ENCODE measurements at regions not wholly inside any gene's neighbourhood (a gene's known extent, or its start where the extent isn't known, plus 50 kb on each side); places are given as distances from the start of the nearest gene placed in this dataset.

GRCh38 chr14:87411370-87411769 is 581.6 kb downstream of the GALC start:
- Histone ChIP-seq H4K20me1 (ENCODE audit: insufficient read depth, poor library complexity, severe bottlenecking) (no peaks in the 10 kb centered on the region), H2AFZ (no peak overlapping the region), H3K4me2 (no peak overlapping the region), H3K4me3 (no peak overlapping the region), H3K4me1 (ENCODE audit: insufficient read depth) (no peaks in the 10 kb centered on the region), H3K9me3 (ENCODE audit: low read depth) (no peaks in the 10 kb centered on the region), H3K27me3 (no peaks in the 10 kb centered on the region), H3K36me3 (replicated peaks; ENCODE audit: insufficient read depth, low read depth) (no peaks in the 10 kb centered on the region), H3K9me2 (replicated peaks; ENCODE audit: insufficient read depth) (no peaks in the 10 kb centered on the region), H3K79me2 (no peaks in the 10 kb centered on the region), H3K27ac (no peak overlapping the region)
- WGBS (ENCODE audit: low lambda C conversion rate, missing lambda C conversion rate), result 54% methylated on average over 3 of the region's 3 CpGs
- no peak for DNase-seq (ENCODE audit: low spot score)
- TF ChIP-seq EZH2 (IDR thresholded peaks at IDR 0.05; ENCODE audit: borderline replicate concordance) (no peak), EZH2phosphoT487 (IDR thresholded peaks at IDR 0.05; ENCODE audit: low read depth, severe bottlenecking, unreplicated experiment) (no peak), CTCF (IDR thresholded peaks at IDR 0.05; ENCODE audit: poor library complexity) (no peak)

- no peaks in the 10 kb centered on the region for H3K79me2 ChIP-seq
- H3K36me3 ChIP-seq (replicated peaks; ENCODE audit: insufficient read depth, low read depth), result no peaks in the 10 kb centered on the region
- no peak overlapping the region for H3K4me2 ChIP-seq
- DNase-seq (ENCODE audit: low spot score), result no peak
- H3K4me3 ChIP-seq, result no peak overlapping the region
- no peak overlapping the region for H2AFZ ChIP-seq
- no peaks in the 10 kb centered on the region for H3K27me3 ChIP-seq
- no peaks in the 10 kb centered on the region for H3K4me1 ChIP-seq (ENCODE audit: insufficient read depth)
- no peak for TF ChIP-seq EZH2 (IDR thresholded peaks at IDR 0.05; ENCODE audit: borderline replicate concordance)
- TF ChIP-seq EZH2phosphoT487 (IDR thresholded peaks at IDR 0.05; ENCODE audit: low read depth, severe bottlenecking, unreplicated experiment), result no peak
- TF ChIP-seq CTCF (IDR thresholded peaks at IDR 0.05; ENCODE audit: poor library complexity), result no peak
- H3K9me3 ChIP-seq (ENCODE audit: low read depth), result no peaks in the 10 kb centered on the region
- H3K27ac ChIP-seq, result no peak overlapping the region
- no peaks in the 10 kb centered on the region for H3K9me2 ChIP-seq (replicated peaks; ENCODE audit: insufficient read depth)
- no peaks in the 10 kb centered on the region for H4K20me1 ChIP-seq (ENCODE audit: insufficient read depth, poor library complexity, severe bottlenecking)
These were observed 583.6 kb downstream of the GALC start for GRCh38 chr14:87409393-87409792.

GRCh38 chr14:87407344-87407743 is 585.6 kb downstream of the GALC start:
- WGBS (ENCODE audit: low lambda C conversion rate, missing lambda C conversion rate), result 85% methylated on average over 2 of the region's 2 CpGs
- no peak overlapping the region for H3K27ac ChIP-seq
- no peaks in the 10 kb centered on the region for H4K20me1 ChIP-seq (ENCODE audit: insufficient read depth, poor library complexity, severe bottlenecking)
- H3K79me2 ChIP-seq, result no peaks in the 10 kb centered on the region
- TF ChIP-seq EZH2phosphoT487 (IDR thresholded peaks at IDR 0.05; ENCODE audit: low read depth, severe bottlenecking, unreplicated experiment), result no peak
- no peak for TF ChIP-seq CTCF (IDR thresholded peaks at IDR 0.05; ENCODE audit: poor library complexity)
- TF ChIP-seq EZH2 (IDR thresholded peaks at IDR 0.05; ENCODE audit: borderline replicate concordance), result no peak
- no peaks in the 10 kb centered on the region for H3K27me3 ChIP-seq
- DNase-seq (ENCODE audit: low spot score), result no peak
- H3K4me3 ChIP-seq, result no peak overlapping the region
- H3K9me3 ChIP-seq (ENCODE audit: low read depth), result no peaks in the 10 kb centered on the region
- no peaks in the 10 kb centered on the region for H3K4me1 ChIP-seq (ENCODE audit: insufficient read depth)
- H2AFZ ChIP-seq, result no peak overlapping the region
- no peaks in the 10 kb centered on the region for H3K9me2 ChIP-seq (replicated peaks; ENCODE audit: insufficient read depth)
- no peak overlapping the region for H3K4me2 ChIP-seq
- H3K36me3 ChIP-seq (replicated peaks; ENCODE audit: insufficient read depth, low read depth), result no peaks in the 10 kb centered on the region

- Histone ChIP-seq H3K79me2 (no peaks in the 10 kb centered on the region), H3K4me2 (no peak overlapping the region), H2AFZ (no peak overlapping the region), H3K27me3 (no peaks in the 10 kb centered on the region), H3K27ac (no peak overlapping the region), H3K9me3 (ENCODE audit: low read depth) (no peaks in the 10 kb centered on the region), H3K9me2 (replicated peaks; ENCODE audit: insufficient read depth) (no peaks in the 10 kb centered on the region), H3K4me3 (no peak overlapping the region), H3K4me1 (ENCODE audit: insufficient read depth) (no peaks in the 10 kb centered on the region), H4K20me1 (ENCODE audit: insufficient read depth, poor library complexity, severe bottlenecking) (no peaks in the 10 kb centered on the region), H3K36me3 (replicated peaks; ENCODE audit: insufficient read depth, low read depth) (no peaks in the 10 kb centered on the region)
- 33% methylated on average over 3 of the region's 3 CpGs for WGBS (ENCODE audit: low lambda C conversion rate, missing lambda C conversion rate)
- TF ChIP-seq EZH2 (IDR thresholded peaks at IDR 0.05; ENCODE audit: borderline replicate concordance) (no peak), CTCF (IDR thresholded peaks at IDR 0.05; ENCODE audit: poor library complexity) (no peak), EZH2phosphoT487 (IDR thresholded peaks at IDR 0.05; ENCODE audit: low read depth, severe bottlenecking, unreplicated experiment) (peak; percentile 89)
- DNase-seq (ENCODE audit: low spot score), result no peak
These were observed 587.4 kb downstream of the GALC start for GRCh38 chr14:87405563-87405962.

Data from hepatocyte (in vitro differentiated cells).